Ecto neural progenitor cell (in vitro differentiated cells): ENCODE measurements at regions not wholly inside any gene's neighbourhood (a gene's known extent, or its start where the extent isn't known, plus 50 kb on each side); places are given as distances from the start of the nearest gene placed in this dataset.
"Not testable (repeated sequence)": the region's sequence is repeated elsewhere in the genome, so short reads cannot be mapped to it uniquely, and the experiment has no call there.

ENCODE experiments used
- DNase-seq: peaks from one replicate; pipeline ENCODE4 v3.0.0-alpha.2; 2018; ENCODE audit warnings: low spot score

DNA sequence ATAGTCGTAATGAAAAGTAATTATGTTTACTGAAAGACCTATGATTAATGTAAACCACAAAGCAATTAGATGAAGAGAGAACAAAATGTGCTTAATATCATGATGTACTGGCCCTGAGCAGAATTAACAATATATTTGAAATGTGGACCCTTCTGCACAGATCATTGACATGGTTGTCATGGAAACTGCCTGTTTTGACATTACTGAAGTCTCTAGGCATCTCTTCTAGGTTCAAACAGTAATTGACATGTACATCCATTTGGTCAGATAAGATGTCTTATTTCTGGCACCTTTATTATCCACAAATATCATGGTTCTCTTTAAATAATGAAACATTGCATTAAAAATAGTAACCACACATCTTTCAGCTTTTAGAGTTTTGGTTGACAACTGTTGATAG is 251.7 kb upstream of the GNPDA2 start:
- no peak for DNase-seq

DNA sequence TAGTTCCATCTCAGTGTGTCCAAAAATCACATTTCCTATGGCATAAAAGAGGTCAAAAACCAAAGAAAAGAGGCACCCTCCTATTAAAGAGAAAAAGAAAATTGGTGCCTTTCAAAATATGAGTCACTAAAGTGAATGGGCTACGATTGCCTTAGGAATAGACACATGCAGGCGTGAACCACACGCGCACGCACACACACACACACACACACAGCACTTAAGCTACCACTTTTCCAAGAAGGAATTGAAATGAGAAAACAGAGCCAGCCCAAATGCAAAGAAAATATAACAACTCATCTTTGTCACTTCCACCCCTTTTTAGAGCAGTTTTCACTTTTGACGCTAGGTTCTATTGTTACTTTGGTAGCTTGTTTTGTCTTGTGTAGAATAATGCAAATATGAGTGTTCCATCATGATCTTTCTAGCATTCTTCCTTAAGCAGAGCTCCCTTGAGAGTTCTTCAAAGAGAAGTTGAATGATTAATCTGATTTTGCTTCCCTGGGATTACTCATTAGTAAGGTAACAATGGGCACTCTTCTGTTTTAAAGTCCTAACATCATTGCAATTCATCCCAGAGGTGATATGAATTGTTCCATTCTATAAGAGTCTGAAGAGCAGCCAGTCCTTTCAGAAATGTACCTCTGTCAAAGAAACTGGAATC is 239.2 kb upstream of the GNPDA2 start:
- DNase-seq, result no peak

- DNase-seq, result not testable (repeated sequence)
These were observed 237.7 kb upstream of the GNPDA2 start for GRCh38 chr4:44964086-44964485.

GRCh38 chr4:44961001-44961755 is 234.8 kb upstream of the GNPDA2 start:
- no peak for DNase-seq

GRCh38 chr4:44931720-44932119 is 205.4 kb upstream of the GNPDA2 start:
- DNase-seq, result no peak

- no peak for DNase-seq
These were observed 202.4 kb upstream of the GNPDA2 start for GRCh38 chr4:44928785-44929184.

- no peak for DNase-seq
These were observed 201.3 kb upstream of the GNPDA2 start for GRCh38 chr4:44927399-44928380.

- no peak for DNase-seq
These were observed 190.1 kb upstream of the GNPDA2 start for GRCh38 chr4:44916411-44916810.

- no peak for DNase-seq
These were observed 188.4 kb upstream of the GNPDA2 start for GRCh38 chr4:44914748-44915147.

- DNase-seq, result no peak
These were observed 187.9 kb upstream of the GNPDA2 start for GRCh38 chr4:44914223-44914622.

DNA sequence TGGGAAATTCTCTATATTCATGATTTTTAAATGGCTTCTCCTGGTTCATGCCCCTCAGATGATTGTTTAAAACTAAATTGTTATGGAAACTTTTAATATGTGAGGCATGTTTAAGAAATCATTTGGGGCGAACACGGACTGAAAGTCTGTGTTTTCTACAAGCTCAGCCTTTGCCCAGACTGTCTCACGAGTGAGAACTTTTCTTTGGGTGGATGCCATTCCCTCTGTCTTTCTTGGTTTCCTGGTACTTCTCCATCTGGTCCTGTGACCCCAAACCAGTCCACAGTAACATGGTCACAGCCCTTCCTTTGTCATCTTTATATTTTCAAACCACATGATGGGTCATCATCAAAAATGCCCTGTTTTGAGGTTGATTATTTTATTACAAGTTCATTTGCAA is 186.6 kb upstream of the GNPDA2 start:
- no peak for DNase-seq

- no peak for DNase-seq
These were observed 182.2 kb upstream of the GNPDA2 start for GRCh38 chr4:44908565-44908964.

GRCh38 chr4:44872246-44872645 is 145.9 kb upstream of the GNPDA2 start:
- DNase-seq, result no peak

- DNase-seq, result no peak
These were observed 144.8 kb upstream of the GNPDA2 start for GRCh38 chr4:44871133-44871532.

GRCh38 chr4:44869985-44870384 is 143.6 kb upstream of the GNPDA2 start:
- no peak for DNase-seq

- no peak for DNase-seq
These were observed 143.0 kb upstream of the GNPDA2 start for GRCh38 chr4:44869222-44869882.

GRCh38 chr4:44861756-44862155 is 135.4 kb upstream of the GNPDA2 start:
- DNase-seq, result no peak

- DNase-seq, result no peak
These were observed 133.1 kb upstream of the GNPDA2 start for GRCh38 chr4:44859477-44859876.

DNA sequence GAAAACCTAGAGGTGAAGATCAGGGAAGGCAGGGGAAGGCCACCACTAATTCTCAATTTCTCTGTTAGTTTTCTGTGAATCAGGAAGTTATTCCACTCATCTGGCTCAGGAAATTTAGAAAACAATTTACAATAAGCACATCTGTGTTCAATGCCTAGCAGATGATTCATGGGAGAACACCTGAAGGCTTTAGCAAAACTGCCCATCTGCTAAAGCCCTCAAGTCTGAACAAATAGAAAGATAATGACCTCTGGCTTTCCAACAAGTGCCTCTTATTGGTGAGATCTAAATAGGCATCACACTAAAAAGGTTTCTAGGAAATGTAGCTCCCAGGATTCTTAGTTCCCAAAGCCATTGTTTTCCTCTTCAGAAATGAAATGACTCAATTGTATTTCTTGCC is 122.1 kb upstream of the GNPDA2 start:
- no peak for DNase-seq

GRCh38 chr4:44845993-44846392 is 119.6 kb upstream of the GNPDA2 start:
- DNase-seq, result no peak

DNA sequence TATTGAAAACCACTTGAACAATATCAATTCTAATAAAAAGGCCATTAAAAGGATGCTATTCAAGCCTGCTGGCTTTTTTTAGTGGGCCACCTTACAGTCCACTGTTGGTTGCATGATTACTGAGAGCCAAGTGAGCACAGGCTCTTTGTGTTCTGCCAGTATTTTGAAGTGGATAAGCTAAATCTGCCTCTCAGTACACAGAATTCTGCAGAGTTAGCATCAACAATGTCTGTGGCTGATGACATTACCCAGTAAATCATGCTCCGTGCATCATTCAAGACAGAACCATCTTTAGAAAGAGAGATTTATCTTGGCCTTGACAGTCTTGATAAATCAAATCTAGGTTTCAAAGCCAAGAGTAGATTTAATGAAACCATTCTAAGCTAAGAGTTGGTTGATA is 119.0 kb upstream of the GNPDA2 start:
- DNase-seq, result no peak

DNA sequence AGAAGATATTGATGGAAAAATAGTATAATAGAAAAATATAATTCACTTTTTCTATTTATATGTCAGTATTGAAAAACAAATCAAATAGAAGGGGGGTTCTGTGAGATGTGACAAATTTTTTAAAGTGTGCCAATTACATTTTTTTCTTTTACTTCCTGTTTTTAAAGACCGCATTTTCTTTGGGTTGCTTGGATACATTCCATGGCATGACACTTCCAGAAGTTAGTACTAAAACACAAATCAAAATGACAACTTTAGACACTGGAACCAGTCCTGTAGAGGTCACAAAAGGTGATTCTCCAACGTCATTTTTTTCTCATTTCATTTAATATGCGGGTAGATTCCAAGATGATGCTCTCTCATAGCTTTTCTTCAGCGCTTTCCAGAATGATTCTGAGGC is 116.2 kb upstream of the GNPDA2 start:
- DNase-seq, result no peak
